K562 (cell line): ENCODE measurements at regions not wholly inside any gene's neighbourhood (a gene's known extent, or its start where the extent isn't known, plus 50 kb on each side); places are given as distances from the start of the nearest gene placed in this dataset.

Experiments used
- ATAC-seq: fragments of 200-7000 bp; cut with Tn5 transposase; 3 replicates; pipeline ENCODE4 v1.9.1; 2020; ENCODE audit warnings: moderate library complexity
- BruUV-seq: library from RNA; stranded (reverse); fragments of 400-500 nt; replicated peaks from 2 replicates; lab custom pipeline; 2021; lab: Mats Ljungman, UMichigan
- CTCF ChIA-PET: fragments of 300-600 bp; formaldehyde crosslinking; extraction: SDS; loops from one replicate; lab custom pipeline; 2021; ENCODE audit warnings: low intra/inter-chr PET ratio; lab: Yijun Ruan, JAX
- POLR2A ChIA-PET: fragments of 300-600, 350-650 bp; sonication (Branson Sonifier 250); formaldehyde crosslinking; extraction: SDS; loops from one replicate; lab custom pipeline; 2021; ENCODE audit warnings: antibody characterized with exemption, inconsistent platforms; lab: Yijun Ruan, JAX
- DNase-seq, 4 experiments: peaks; one replicate each; pipeline versions ENCODE4 v3.0.0 to v3.0.0-alpha.2; 2011 to 2018; ENCODE audit warnings: low spot score in 3 of 4, mixed read lengths in 3 of 4; ENCODE audit errors: extremely low read depth in 1 of 4
- FAIRE-seq: peaks from 2 replicates; lab custom pipeline; 2011; peaks lifted over from hg19 to GRCh38; lab: Jason Lieb, UNC
- H2AFZ ChIP-seq: 2 replicates; pipeline ENCODE4 v1.6.0; 2011; ENCODE audit warnings: low read depth, low read length, control low read depth, inconsistent platforms
- H3K27ac ChIP-seq: fragments of 200-600 bp; 3 replicates; pipeline ENCODE4 v1.8.0; 2011; ENCODE audit warnings: low read depth, mild to moderate bottlenecking, control low read depth, inconsistent platforms, low read length, moderate library complexity, mixed read lengths; ENCODE audit errors: extremely low read depth
- H3K27me3 ChIP-seq, 2 experiments: fragments of 300-600 bp in 1 of 2; 2 replicates in 1 of 2; 3 replicates in 1 of 2; pipeline versions ENCODE4 v1.6.0 to v1.8.0; 2011; ENCODE audit warnings: inconsistent platforms in 2 of 2, low read length in 2 of 2, mild to moderate bottlenecking in 1 of 2, mixed read lengths in 1 of 2, moderate library complexity in 1 of 2; ENCODE audit not compliant: control insufficient read depth in 2 of 2, insufficient read depth in 2 of 2
- H3K36me3 ChIP-seq: fragments of 300-600 bp; 3 replicates; pipeline ENCODE4 v1.8.0; 2011; ENCODE audit warnings: mild to moderate bottlenecking, low read length, inconsistent platforms; ENCODE audit not compliant: control insufficient read depth, insufficient read depth
- H3K4me1 ChIP-seq, 2 experiments: fragments of 200-600 bp in 1 of 2; replicated peaks in 1 of 2; 2 replicates in 1 of 2; 3 replicates in 1 of 2; pipeline versions ENCODE4 v1.5.1 to v1.8.0; 2011; ENCODE audit warnings: inconsistent platforms in 2 of 2, low read length in 2 of 2, mild to moderate bottlenecking in 1 of 2, mixed read lengths in 1 of 2, moderate library complexity in 1 of 2; ENCODE audit not compliant: control insufficient read depth in 2 of 2, insufficient read depth in 2 of 2
- H3K4me2 ChIP-seq: 2 replicates; pipeline ENCODE4 v1.6.1; 2011; ENCODE audit warnings: low read length, control low read depth, inconsistent platforms, mixed read lengths; ENCODE audit not compliant: insufficient read depth
- H3K4me3 ChIP-seq: fragments of 200-600 bp; sonication (generic), shearing (Covaris generic); 2 replicates; pipeline ENCODE4 v1.5.1; 2016; ENCODE audit warnings: control low read depth, inconsistent platforms
- H3K79me2 ChIP-seq: fragments of 200-600 bp; 3 replicates; pipeline ENCODE4 v1.8.0; 2011; ENCODE audit warnings: low read length, inconsistent platforms; ENCODE audit not compliant: control insufficient read depth, insufficient read depth
- H3K9ac ChIP-seq, 2 experiments: 2 replicates each; pipeline versions ENCODE4 v1.6.0 to v1.6.1; 2011; ENCODE audit warnings: low read depth in 2 of 2, low read length in 2 of 2, control low read depth in 1 of 2, inconsistent platforms in 1 of 2, mild to moderate bottlenecking in 1 of 2, mixed read lengths in 1 of 2; ENCODE audit not compliant: insufficient read depth in 1 of 2
- H3K9me1 ChIP-seq: one replicate; pipeline ENCODE4 v1.6.0; 2011; ENCODE audit warnings: inconsistent platforms, mild to moderate bottlenecking, low read length, moderate library complexity; ENCODE audit not compliant: control insufficient read depth, insufficient read depth
- H3K9me3 ChIP-seq: replicated peaks from 2 replicates; pipeline ENCODE4 v1.5.1; 2011; ENCODE audit warnings: low read depth, low read length, inconsistent platforms; ENCODE audit not compliant: control insufficient read depth, insufficient read depth
- H4K20me1 ChIP-seq: replicated peaks from 2 replicates; pipeline ENCODE4 v1.6.1; 2011; ENCODE audit warnings: low read length, inconsistent platforms, mixed read lengths; ENCODE audit not compliant: control insufficient read depth, insufficient read depth
- BDP1 ChIP-seq: IDR thresholded peaks from 3 replicates; pipeline ENCODE4 v1.6.1; 2011; ENCODE audit not compliant: insufficient read length, insufficient read depth
- HLTF ChIP-seq: fragments of 450-650 bp; IDR thresholded peaks from 2 replicates; pipeline ENCODE4 v1.6.1; 2016
- PHF8 ChIP-seq: fragments of 200-600 bp; sonication (generic); IDR thresholded peaks from 2 replicates; pipeline ENCODE4 v1.6.1; 2012; ENCODE audit warnings: mixed run types, mild to moderate bottlenecking, inconsistent platforms, low read length, moderate library complexity, borderline replicate concordance
- RFX5 ChIP-seq: IDR thresholded peaks from 2 replicates; pipeline ENCODE4 v1.6.1; 2011; ENCODE audit warnings: low read depth, mild to moderate bottlenecking, improper control_type of control experiment, low read length
- SMARCE1 ChIP-seq: fragments of 450-650 bp; IDR thresholded peaks from 2 replicates; pipeline ENCODE4 v1.7.1; 2016; ENCODE audit warnings: mild to moderate bottlenecking
- ZNF586 ChIP-seq: fragments of 450-650 bp; formaldehyde crosslinking; conservative IDR thresholded peaks from 2 replicates; pipeline ENCODE4 v1.4.0; 2020; ENCODE audit warnings: mild to moderate bottlenecking, moderate library complexity
- ZSCAN29 ChIP-seq: fragments of 450-650 bp; IDR thresholded peaks from 2 replicates; pipeline ENCODE4 v1.6.1; 2017
- ZZZ3 ChIP-seq: fragments of 450-650 bp; IDR thresholded peaks from 2 replicates; pipeline ENCODE4 v1.6.1; 2016; ENCODE audit warnings: antibody characterized with exemption, mild to moderate bottlenecking, moderate library complexity
- WGBS: fragments of 100-300 bp; shearing (Covaris generic); methylation state at CpG from one replicate; pipeline ENCODE4 v1.1.6; 2016; ENCODE audit warnings: low coverage, mixed read lengths; ENCODE audit not compliant: insufficient coverage; ENCODE audit errors: missing lambda C conversion rate; 5-methylcytosine and 5-hydroxymethylcytosine counted together
- in situ Hi-C: fragments of 300-500 bp; cut with MboI; formaldehyde crosslinking; loops from 4 replicates; pipeline ENCODE4 v1.15.0; 2018; ENCODE audit warnings: inconsistent platforms, mixed read lengths
- intact Hi-C: fragments of 100-400 bp; cut with micrococcal nuclease; formaldehyde crosslinking; loops from 2 replicates; pipeline ENCODE4 v1.14.2; 2022
- TF ChIP-seq, protein P1 (sequence below): fragments of 450-650 bp; formaldehyde crosslinking; IDR thresholded peaks from 2 replicates; pipeline ENCODE4 v1.4.0; 2020; ENCODE audit warnings: mild to moderate bottlenecking, moderate library complexity

DNA sequence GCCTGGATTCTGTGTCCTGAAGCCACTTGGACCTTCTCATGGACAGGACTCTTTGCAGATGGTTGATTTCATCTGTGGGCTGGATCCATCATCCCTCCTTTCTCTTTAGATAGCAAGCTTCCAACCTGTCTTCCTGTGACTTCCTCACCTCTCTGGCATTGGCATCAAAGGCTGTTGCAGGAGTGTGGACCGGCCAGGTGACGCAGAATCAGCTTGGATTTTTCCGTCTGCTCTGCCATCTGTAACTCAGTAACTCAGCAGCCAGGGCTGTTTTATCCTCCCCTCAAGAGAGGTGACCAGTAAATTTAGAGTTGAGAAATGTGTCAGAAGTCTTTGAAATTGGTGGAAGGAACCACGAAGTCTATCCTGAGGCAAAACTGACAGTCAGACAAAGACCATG, 701.7 kb upstream of the TMEM132C start:
- no TSS peak for BruUV-seq
- Histone ChIP-seq H3K9me1 (no peaks in the 10 kb centered on the region), H3K4me3 (no peak overlapping the region), H3K4me2 (no peak overlapping the region), H3K9ac (no peak overlapping the region), H3K4me1 (no peaks in the 10 kb centered on the region), H3K27me3 (no peaks in the 10 kb centered on the region), H3K36me3 (no peaks in the 10 kb centered on the region), H3K79me2 (no peaks in the 10 kb centered on the region), H2AFZ (no peak overlapping the region), H3K9me3 (no peaks in the 10 kb centered on the region), H4K20me1 (no peaks in the 10 kb centered on the region), H3K27ac (no peak overlapping the region)
- CTCF ChIA-PET = no interaction called here
- intact Hi-C loops = no loop called here
- TF ChIP-seq ZNF586 (CRISPR knock-in tag) (no peak), ZZZ3 (no peak)
- no peak for ATAC-seq
- FAIRE-seq = no peak
- POLR2A ChIA-PET = no interaction called here
- DNase-seq = no peak
- in situ Hi-C loops = no loop called here
- WGBS = 3% methylated on average over 4 of the region's 4 CpGs

DNA sequence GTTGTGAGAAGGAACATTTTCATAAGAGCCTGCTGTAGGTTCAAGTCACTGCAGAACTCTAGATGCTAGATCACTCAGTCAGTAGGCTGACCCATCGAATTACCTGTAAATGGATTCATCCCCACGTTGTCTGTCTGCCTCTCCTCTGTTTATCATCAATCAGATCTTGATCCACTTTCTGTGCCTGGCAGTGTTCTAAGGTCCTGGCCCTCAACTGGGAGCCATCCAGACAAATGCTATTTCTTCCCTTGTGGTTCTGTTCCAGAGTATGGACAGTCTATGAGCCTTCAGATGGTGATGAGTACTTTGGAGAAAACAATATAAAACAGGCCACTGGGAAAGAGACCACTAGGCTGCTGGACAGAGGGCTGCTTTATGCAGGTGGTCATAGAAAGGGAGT, 699.4 kb upstream of the TMEM132C start:
- ChIA-PET POLR2A (no interaction called here), CTCF (no interaction called here)
- Histone ChIP-seq H3K9ac (no peak overlapping the region), H3K4me2 (no peak overlapping the region), H3K27ac (no peak overlapping the region), H3K9me3 (no peaks in the 10 kb centered on the region), H3K79me2 (no peaks in the 10 kb centered on the region), H3K36me3 (no peaks in the 10 kb centered on the region), H3K4me1 (no peaks in the 10 kb centered on the region), H3K27me3 (no peaks in the 10 kb centered on the region), H3K4me3 (no peak overlapping the region), H2AFZ (no peak overlapping the region), H3K9me1 (no peaks in the 10 kb centered on the region), H4K20me1 (no peaks in the 10 kb centered on the region)
- DNase-seq (no peak), FAIRE-seq (no peak), ATAC-seq (no peak)
- WGBS = 4% methylated on average over 2 of the region's 2 CpGs
- in situ Hi-C loops = no loop called here
- no TSS peak for BruUV-seq
- TF ChIP-seq RFX5 (no peak), HLTF (no peak), SMARCE1 (no peak), ZSCAN29 (no peak), PHF8 (no peak), BDP1 (no peak)
- TF ChIP-seq, protein P1, sequence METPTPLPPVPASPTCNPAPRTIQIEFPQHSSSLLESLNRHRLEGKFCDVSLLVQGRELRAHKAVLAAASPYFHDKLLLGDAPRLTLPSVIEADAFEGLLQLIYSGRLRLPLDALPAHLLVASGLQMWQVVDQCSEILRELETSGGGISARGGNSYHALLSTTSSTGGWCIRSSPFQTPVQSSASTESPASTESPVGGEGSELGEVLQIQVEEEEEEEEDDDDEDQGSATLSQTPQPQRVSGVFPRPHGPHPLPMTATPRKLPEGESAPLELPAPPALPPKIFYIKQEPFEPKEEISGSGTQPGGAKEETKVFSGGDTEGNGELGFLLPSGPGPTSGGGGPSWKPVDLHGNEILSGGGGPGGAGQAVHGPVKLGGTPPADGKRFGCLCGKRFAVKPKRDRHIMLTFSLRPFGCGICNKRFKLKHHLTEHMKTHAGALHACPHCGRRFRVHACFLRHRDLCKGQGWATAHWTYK (CRISPR knock-in tag) = no peak
- intact Hi-C loops = no loop called here
